HepG2 (cell line): ENCODE measurements at regions not wholly inside any gene's neighbourhood (a gene's known extent, or its start where the extent isn't known, plus 50 kb on each side); places are given as distances from the start of the nearest gene placed in this dataset.
"Not testable (repeated sequence)": the region's sequence is repeated elsewhere in the genome, so short reads cannot be mapped to it uniquely, and the experiment has no call there.

Source experiments
- ATAC-seq: fragments of 200-7000 bp; cut with Tn5 transposase; 3 replicates; pipeline ENCODE4 v1.9.1; 2020; ENCODE audit warnings: mild to moderate bottlenecking, moderate library complexity
- BruUV-seq: library from RNA; stranded (reverse); fragments of 400-500 nt; replicated peaks from 2 replicates; lab custom pipeline; 2021; lab: Mats Ljungman, UMichigan
- CTCF ChIA-PET: fragments of 300-600 bp; formaldehyde crosslinking; extraction: SDS; loops from one replicate; lab custom pipeline; 2021; ENCODE audit warnings: low total read pairs, inconsistent platforms, low intra/inter-chr PET ratio; lab: Yijun Ruan, JAX
- POLR2A ChIA-PET: fragments of 350-600 bp; sonication (Branson Sonifier 250); formaldehyde crosslinking; loops from one replicate; lab custom pipeline; 2020; ENCODE audit warnings: antibody characterized with exemption, inconsistent platforms; lab: Yijun Ruan, JAX
- DNase-seq: peaks from one replicate; pipeline ENCODE4 v3.0.0-alpha.2; 2015; ENCODE audit warnings: low spot score
- FAIRE-seq: peaks from 3 replicates; lab custom pipeline; 2011; peaks lifted over from hg19 to GRCh38; lab: Jason Lieb, UNC
- H2AFZ ChIP-seq: one replicate; pipeline ENCODE4 v1.6.1; 2011; ENCODE audit warnings: low read length, inconsistent platforms
- H3K27ac ChIP-seq: fragments of 300-600 bp; 3 replicates; pipeline ENCODE4 v1.8.0; 2011; ENCODE audit warnings: mixed run types, mild to moderate bottlenecking, mixed read lengths, low read length, inconsistent platforms; ENCODE audit not compliant: insufficient read depth; ENCODE audit errors: extremely low read length
- H3K27me3 ChIP-seq, 2 experiments: fragments of 200-600 bp in 1 of 2; 2 replicates in 1 of 2; 3 replicates in 1 of 2; pipeline versions ENCODE4 v1.6.0 to v1.8.0; 2011; ENCODE audit warnings: low read length in 2 of 2, mild to moderate bottlenecking in 2 of 2, moderate library complexity in 2 of 2, inconsistent platforms in 1 of 2; ENCODE audit not compliant: insufficient read depth in 2 of 2, control insufficient read depth in 1 of 2
- H3K36me3 ChIP-seq, 2 experiments: fragments of 200-600 bp in 1 of 2; replicated peaks in 1 of 2; 2 replicates in 1 of 2; 3 replicates in 1 of 2; pipeline versions ENCODE4 v1.5.1 to v1.8.0; 2011; ENCODE audit warnings: low read length in 2 of 2, inconsistent platforms in 1 of 2; ENCODE audit not compliant: insufficient read depth in 2 of 2, control insufficient read depth in 1 of 2
- H3K4me1 ChIP-seq: 2 replicates; pipeline ENCODE4 v1.5.1; 2012; ENCODE audit warnings: low read length, inconsistent platforms; ENCODE audit not compliant: insufficient read depth
- H3K4me2 ChIP-seq: 2 replicates; pipeline ENCODE4 v1.6.0; 2011; ENCODE audit warnings: low read depth, low read length, inconsistent platforms
- H3K4me3 ChIP-seq, 3 experiments: fragments of 200-600 bp in 1 of 3; sonication (generic), shearing (Covaris generic) in 1 of 3; replicated peaks in 1 of 3; 2 replicates each; pipeline ENCODE4 v1.5.1; 2011 to 2016; ENCODE audit warnings: low read length in 3 of 3, inconsistent platforms in 2 of 3, low read depth in 2 of 3, mild to moderate bottlenecking in 2 of 3, control low read depth in 1 of 3, mixed read lengths in 1 of 3; ENCODE audit not compliant: insufficient read depth in 1 of 3
- H3K79me2 ChIP-seq: one replicate; pipeline ENCODE4 v1.6.1; 2011; ENCODE audit warnings: low read length, inconsistent platforms; ENCODE audit not compliant: insufficient read depth
- H3K9ac ChIP-seq: 2 replicates; pipeline ENCODE4 v1.6.0; 2011; ENCODE audit warnings: mild to moderate bottlenecking, low read depth, low read length, inconsistent platforms; ENCODE audit not compliant: insufficient read depth
- H3K9me3 ChIP-seq: 2 replicates; pipeline ENCODE4 v1.5.1; 2012; ENCODE audit warnings: mild to moderate bottlenecking, low read length
- H4K20me1 ChIP-seq: 2 replicates; pipeline ENCODE4 v1.6.0; 2011; ENCODE audit warnings: inconsistent platforms, mild to moderate bottlenecking, low read length, moderate library complexity; ENCODE audit not compliant: insufficient read depth
- ARNT ChIP-seq: fragments of 450-650 bp; IDR thresholded peaks from 2 replicates; pipeline ENCODE4 v1.6.1; 2017
- FOXM1 ChIP-seq: sonication (generic); formaldehyde crosslinking; IDR thresholded peaks from 2 replicates; pipeline ENCODE4 v1.5.0; 2020; ENCODE audit warnings: missing genetic modification reagents
- TBX2 ChIP-seq: sonication (generic); formaldehyde crosslinking; IDR thresholded peaks from 2 replicates; pipeline ENCODE4 v1.5.0; 2020; ENCODE audit warnings: missing genetic modification reagents, mild to moderate bottlenecking, borderline replicate concordance
- ZNF138 ChIP-seq: sonication (generic); formaldehyde crosslinking; IDR thresholded peaks from 2 replicates; pipeline ENCODE4 v1.5.0; 2020; ENCODE audit warnings: mild to moderate bottlenecking, low read depth, missing genetic modification reagents
- ZNF598 ChIP-seq: sonication (generic); formaldehyde crosslinking; IDR thresholded peaks from 2 replicates; pipeline ENCODE4 v1.5.1; 2020; ENCODE audit warnings: mild to moderate bottlenecking, missing genetic modification reagents, borderline replicate concordance
- WGBS: methylation state at CpG from one replicate; pipeline ENCODE4 v1.1.6; 2017; ENCODE audit warnings: low lambda C conversion rate; 5-methylcytosine and 5-hydroxymethylcytosine counted together
- in situ Hi-C: cut with HindIII; loops from 2 replicates; pipeline ENCODE4 v1.10.0; 2017; ENCODE audit warnings: low pct_unique_long_range_greater_than_20kb; ENCODE audit not compliant: extremely low pct_ligation_motif_present
- intact Hi-C: fragments of 100-400 bp; cut with micrococcal nuclease; formaldehyde crosslinking; loops from one replicate; pipeline ENCODE4 v1.10.0; 2022; ENCODE audit not compliant: unreplicated experiment
- TF ChIP-seq, protein P1 (sequence below): sonication (generic); formaldehyde crosslinking; IDR thresholded peaks from 2 replicates; pipeline ENCODE4 v1.5.0; 2020; ENCODE audit warnings: mild to moderate bottlenecking, missing genetic modification reagents, borderline replicate concordance
- TF ChIP-seq, protein P2 (sequence below): IDR thresholded peaks from 2 replicates; pipeline ENCODE4 v1.6.1; 2016; ENCODE audit warnings: missing compliant biosample characterization, missing genetic modification reagents, borderline replicate concordance

DNA sequence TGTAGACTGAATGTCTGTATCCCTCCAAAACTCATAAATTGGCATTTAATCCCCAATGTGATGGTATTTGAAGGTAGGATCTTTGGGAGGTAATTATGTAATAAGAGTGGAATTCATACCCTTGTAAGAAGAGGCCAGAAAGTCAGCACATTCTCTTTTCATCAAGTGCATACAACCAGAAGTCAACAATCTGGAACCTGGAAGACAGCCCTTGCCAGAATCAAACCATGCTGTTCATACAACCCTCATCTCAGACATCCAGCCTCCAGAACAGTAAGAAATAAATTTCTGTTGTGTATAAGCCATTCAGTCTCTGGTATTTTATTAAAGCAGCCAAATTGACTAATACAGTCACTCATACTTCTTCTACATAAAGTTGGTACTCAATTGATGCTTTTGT, 481.0 kb upstream of the SOX9 start:
- H3K9me3 ChIP-seq = no peaks in the 10 kb centered on the region
- H3K36me3 ChIP-seq = no peaks in the 10 kb centered on the region
- H3K9ac ChIP-seq = no peak overlapping the region
- no peak overlapping the region for H2AFZ ChIP-seq
- in situ Hi-C loops = no loop called here
- H3K27ac ChIP-seq = no peak overlapping the region
- no peaks in the 10 kb centered on the region for H3K4me1 ChIP-seq
- POLR2A ChIA-PET = no interaction called here
- intact Hi-C loops = no loop called here
- no TSS peak for BruUV-seq
- no peak for TF ChIP-seq ZNF598 (CRISPR knock-in tag)
- TF ChIP-seq, protein P1, sequence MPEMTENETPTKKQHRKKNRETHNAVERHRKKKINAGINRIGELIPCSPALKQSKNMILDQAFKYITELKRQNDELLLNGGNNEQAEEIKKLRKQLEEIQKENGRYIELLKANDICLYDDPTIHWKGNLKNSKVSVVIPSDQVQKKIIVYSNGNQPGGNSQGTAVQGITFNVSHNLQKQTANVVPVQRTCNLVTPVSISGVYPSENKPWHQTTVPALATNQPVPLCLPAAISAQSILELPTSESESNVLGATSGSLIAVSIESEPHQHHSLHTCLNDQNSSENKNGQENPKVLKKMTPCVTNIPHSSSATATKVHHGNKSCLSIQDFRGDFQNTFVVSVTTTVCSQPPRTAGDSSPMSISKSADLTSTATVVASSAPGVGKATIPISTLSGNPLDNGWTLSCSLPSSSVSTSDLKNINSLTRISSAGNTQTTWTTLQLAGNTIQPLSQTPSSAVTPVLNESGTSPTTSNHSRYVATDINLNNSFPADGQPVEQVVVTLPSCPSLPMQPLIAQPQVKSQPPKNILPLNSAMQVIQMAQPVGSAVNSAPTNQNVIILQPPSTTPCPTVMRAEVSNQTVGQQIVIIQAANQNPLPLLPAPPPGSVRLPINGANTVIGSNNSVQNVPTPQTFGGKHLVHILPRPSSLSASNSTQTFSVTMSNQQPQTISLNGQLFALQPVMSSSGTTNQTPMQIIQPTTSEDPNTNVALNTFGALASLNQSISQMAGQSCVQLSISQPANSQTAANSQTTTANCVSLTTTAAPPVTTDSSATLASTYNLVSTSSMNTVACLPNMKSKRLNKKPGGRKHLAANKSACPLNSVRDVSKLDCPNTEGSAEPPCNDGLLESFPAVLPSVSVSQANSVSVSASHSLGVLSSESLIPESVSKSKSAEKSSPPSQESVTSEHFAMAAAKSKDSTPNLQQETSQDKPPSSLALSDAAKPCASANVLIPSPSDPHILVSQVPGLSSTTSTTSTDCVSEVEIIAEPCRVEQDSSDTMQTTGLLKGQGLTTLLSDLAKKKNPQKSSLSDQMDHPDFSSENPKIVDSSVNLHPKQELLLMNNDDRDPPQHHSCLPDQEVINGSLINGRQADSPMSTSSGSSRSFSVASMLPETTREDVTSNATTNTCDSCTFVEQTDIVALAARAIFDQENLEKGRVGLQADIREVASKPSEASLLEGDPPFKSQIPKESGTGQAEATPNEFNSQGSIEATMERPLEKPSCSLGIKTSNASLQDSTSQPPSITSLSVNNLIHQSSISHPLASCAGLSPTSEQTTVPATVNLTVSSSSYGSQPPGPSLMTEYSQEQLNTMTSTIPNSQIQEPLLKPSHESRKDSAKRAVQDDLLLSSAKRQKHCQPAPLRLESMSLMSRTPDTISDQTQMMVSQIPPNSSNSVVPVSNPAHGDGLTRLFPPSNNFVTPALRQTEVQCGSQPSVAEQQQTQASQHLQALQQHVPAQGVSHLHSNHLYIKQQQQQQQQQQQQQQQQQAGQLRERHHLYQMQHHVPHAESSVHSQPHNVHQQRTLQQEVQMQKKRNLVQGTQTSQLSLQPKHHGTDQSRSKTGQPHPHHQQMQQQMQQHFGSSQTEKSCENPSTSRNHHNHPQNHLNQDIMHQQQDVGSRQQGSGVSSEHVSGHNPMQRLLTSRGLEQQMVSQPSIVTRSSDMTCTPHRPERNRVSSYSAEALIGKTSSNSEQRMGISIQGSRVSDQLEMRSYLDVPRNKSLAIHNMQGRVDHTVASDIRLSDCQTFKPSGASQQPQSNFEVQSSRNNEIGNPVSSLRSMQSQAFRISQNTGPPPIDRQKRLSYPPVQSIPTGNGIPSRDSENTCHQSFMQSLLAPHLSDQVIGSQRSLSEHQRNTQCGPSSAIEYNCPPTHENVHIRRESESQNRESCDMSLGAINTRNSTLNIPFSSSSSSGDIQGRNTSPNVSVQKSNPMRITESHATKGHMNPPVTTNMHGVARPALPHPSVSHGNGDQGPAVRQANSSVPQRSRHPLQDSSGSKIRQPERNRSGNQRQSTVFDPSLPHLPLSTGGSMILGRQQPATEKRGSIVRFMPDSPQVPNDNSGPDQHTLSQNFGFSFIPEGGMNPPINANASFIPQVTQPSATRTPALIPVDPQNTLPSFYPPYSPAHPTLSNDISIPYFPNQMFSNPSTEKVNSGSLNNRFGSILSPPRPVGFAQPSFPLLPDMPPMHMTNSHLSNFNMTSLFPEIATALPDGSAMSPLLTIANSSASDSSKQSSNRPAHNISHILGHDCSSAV (CRISPR knock-in tag) = no peak
- no peak for TF ChIP-seq ARNT
- TF ChIP-seq, protein P2, sequence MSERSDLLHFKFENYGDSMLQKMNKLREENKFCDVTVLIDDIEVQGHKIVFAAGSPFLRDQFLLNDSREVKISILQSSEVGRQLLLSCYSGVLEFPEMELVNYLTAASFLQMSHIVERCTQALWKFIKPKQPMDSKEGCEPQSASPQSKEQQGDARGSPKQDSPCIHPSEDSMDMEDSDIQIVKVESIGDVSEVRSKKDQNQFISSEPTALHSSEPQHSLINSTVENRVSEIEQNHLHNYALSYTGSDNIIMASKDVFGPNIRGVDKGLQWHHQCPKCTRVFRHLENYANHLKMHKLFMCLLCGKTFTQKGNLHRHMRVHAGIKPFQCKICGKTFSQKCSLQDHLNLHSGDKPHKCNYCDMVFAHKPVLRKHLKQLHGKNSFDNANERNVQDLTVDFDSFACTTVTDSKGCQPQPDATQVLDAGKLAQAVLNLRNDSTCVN = no peak
- no peak for TF ChIP-seq ZNF138
- no peak for TF ChIP-seq FOXM1 (CRISPR knock-in tag)
- TF ChIP-seq TBX2 (CRISPR knock-in tag) = no peak
- CTCF ChIA-PET = no interaction called here
- H4K20me1 ChIP-seq = no peaks in the 10 kb centered on the region
- DNase-seq (no peak), FAIRE-seq (no peak), ATAC-seq (no peak)
- no peak overlapping the region for H3K4me3 ChIP-seq
- no peaks in the 10 kb centered on the region for H3K79me2 ChIP-seq
- H3K27me3 ChIP-seq = no peaks in the 10 kb centered on the region
- no peak overlapping the region for H3K4me2 ChIP-seq

DNA sequence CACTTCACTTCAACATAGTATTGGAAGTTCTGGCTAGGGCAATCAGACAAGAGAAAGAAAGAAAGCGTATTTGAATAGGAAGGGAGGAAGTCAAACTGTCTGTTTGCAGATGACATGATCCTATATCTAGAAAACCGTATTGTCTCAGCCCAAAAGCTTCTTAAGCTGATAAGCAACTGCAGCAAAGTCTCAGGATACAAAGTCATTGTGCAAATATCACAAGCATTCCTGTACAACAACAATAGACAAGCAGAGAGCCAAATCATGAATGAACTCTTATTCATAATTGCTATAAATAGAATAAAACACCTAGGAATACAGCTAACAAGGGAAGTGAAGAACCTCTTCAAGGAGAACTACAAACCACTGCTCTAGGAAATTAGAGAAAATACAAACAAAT, 473.9 kb upstream of the SOX9 start:
- H2AFZ ChIP-seq, FAIRE-seq, POLR2A ChIA-PET, intact Hi-C loops, BruUV-seq, H3K9ac ChIP-seq, H3K4me2 ChIP-seq, H3K36me3 ChIP-seq, in situ Hi-C loops, CTCF ChIA-PET, H3K27me3 ChIP-seq, H3K4me3 ChIP-seq, H3K79me2 ChIP-seq, H3K4me1 ChIP-seq, H3K27ac ChIP-seq, DNase-seq, ATAC-seq, H3K9me3 ChIP-seq, H4K20me1 ChIP-seq: not testable (repeated sequence)
- WGBS = 6% methylated on average over 2 of the region's 2 CpGs
